ENCODE measurements at regions not wholly inside any gene's neighbourhood (a gene's known extent, or its start where the extent isn't known, plus 50 kb on each side); places are given as distances from the start of the nearest gene placed in this dataset.

- no peak for TF ChIP-seq POLR2AphosphoS5 (IDR thresholded peaks at IDR 0.05)
- TF ChIP-seq, protein P1, sequence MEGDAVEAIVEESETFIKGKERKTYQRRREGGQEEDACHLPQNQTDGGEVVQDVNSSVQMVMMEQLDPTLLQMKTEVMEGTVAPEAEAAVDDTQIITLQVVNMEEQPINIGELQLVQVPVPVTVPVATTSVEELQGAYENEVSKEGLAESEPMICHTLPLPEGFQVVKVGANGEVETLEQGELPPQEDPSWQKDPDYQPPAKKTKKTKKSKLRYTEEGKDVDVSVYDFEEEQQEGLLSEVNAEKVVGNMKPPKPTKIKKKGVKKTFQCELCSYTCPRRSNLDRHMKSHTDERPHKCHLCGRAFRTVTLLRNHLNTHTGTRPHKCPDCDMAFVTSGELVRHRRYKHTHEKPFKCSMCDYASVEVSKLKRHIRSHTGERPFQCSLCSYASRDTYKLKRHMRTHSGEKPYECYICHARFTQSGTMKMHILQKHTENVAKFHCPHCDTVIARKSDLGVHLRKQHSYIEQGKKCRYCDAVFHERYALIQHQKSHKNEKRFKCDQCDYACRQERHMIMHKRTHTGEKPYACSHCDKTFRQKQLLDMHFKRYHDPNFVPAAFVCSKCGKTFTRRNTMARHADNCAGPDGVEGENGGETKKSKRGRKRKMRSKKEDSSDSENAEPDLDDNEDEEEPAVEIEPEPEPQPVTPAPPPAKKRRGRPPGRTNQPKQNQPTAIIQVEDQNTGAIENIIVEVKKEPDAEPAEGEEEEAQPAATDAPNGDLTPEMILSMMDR (IDR thresholded peaks at IDR 0.05), result no peak
Observed at GRCh38 chr16:64700628-64701027, 421.2 kb downstream of the CDH11 start.
